ENCODE measurements at regions not wholly inside any gene's neighbourhood (a gene's known extent, or its start where the extent isn't known, plus 50 kb on each side); places are given as distances from the start of the nearest gene placed in this dataset.

DNA sequence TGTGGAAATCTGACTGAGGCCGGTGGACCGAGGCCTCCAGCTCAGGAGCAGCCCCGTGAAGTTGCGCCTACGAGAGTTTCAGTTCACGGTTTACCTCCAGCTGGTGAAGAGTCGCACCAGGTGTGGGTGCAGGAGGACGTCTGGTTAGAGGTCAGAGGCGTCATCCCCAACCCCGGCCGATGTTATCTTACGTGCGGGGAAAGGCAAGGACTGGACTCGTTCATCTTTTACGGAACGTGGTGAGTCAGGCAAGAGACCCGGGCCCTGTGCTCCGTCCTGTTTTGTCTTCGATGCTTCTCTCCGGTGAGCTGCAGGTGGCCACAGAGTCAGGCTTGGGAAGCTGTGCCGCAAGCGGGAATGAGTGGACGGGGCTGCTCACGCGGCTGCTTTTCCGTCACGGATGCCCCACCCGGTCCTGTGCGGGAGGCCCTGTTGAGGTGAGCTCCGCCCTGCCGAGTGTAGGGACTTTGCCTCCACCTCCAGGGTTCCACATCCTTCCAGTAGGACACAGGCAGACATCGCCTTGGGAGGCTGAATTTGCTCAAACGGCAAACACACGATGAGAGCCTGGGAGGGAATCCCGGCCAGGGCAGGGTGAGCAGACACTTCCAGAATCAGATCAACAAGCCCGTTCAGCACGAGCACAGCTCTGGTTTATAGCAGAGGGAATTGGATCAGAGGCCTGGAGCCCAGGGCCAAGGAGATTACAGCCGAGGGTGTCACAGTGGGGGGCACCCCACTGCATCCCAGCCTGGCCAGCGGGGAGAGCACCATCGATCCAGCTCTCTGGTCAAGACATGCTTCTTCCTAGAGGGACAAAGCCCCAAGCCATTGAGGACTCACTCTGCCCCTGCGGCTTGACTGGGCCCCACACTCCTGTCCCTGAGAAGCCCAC lies 50.1 kb upstream of the INPP5A start:
- H3K9ac ChIP-seq (ENCODE audit: low read length), result no peak overlapping the region
- DNase-seq, result no peak

More for the DNA sequence above, 50.1 kb upstream of the INPP5A start:
- H3K9me3 ChIP-seq (replicated peaks; ENCODE audit: insufficient read depth, low read length), result no peaks in the 10 kb centered on the region
- H3K79me2 ChIP-seq (ENCODE audit: low read length), result no peaks in the 10 kb centered on the region
- H2AFZ ChIP-seq (ENCODE audit: low read length), result no peak overlapping the region
- H3K36me3 ChIP-seq (replicated peaks; ENCODE audit: insufficient read depth, low read length), result no peaks in the 10 kb centered on the region
- no peaks in the 10 kb centered on the region for H3K4me1 ChIP-seq (ENCODE audit: low read length)
- no peak overlapping the region for H3K27ac ChIP-seq (ENCODE audit: low read length)
- no peaks in the 10 kb centered on the region for H4K20me1 ChIP-seq (ENCODE audit: insufficient read depth, low read length)
- peaks cover 66% of the 10 kb centered on the region for H3K27me3 ChIP-seq (replicated peaks; ENCODE audit: insufficient read depth, low read length)
- no peak overlapping the region for H3K4me2 ChIP-seq (ENCODE audit: low read depth, low read length)
- no peaks in the 10 kb centered on the region for H3F3A ChIP-seq (ENCODE audit: insufficient read depth, low read length)
- no peak overlapping the region for H3K4me3 ChIP-seq (ENCODE audit: low read length)
- no peaks in the 10 kb centered on the region for H3K9me2 ChIP-seq (replicated peaks; ENCODE audit: insufficient read depth, low read length)
- TF ChIP-seq EZH2phosphoT487 (IDR thresholded peaks at IDR 0.05; ENCODE audit: low read length) (no peak), EZH2 (optimal IDR thresholded peaks at IDR 0.05; ENCODE audit: low read depth, low read length) (no peak)
- TF ChIP-seq, protein P1, sequence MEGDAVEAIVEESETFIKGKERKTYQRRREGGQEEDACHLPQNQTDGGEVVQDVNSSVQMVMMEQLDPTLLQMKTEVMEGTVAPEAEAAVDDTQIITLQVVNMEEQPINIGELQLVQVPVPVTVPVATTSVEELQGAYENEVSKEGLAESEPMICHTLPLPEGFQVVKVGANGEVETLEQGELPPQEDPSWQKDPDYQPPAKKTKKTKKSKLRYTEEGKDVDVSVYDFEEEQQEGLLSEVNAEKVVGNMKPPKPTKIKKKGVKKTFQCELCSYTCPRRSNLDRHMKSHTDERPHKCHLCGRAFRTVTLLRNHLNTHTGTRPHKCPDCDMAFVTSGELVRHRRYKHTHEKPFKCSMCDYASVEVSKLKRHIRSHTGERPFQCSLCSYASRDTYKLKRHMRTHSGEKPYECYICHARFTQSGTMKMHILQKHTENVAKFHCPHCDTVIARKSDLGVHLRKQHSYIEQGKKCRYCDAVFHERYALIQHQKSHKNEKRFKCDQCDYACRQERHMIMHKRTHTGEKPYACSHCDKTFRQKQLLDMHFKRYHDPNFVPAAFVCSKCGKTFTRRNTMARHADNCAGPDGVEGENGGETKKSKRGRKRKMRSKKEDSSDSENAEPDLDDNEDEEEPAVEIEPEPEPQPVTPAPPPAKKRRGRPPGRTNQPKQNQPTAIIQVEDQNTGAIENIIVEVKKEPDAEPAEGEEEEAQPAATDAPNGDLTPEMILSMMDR (IDR thresholded peaks at IDR 0.05; ENCODE audit: low read length), result no peak
